ENCODE measurements at regions not wholly inside any gene's neighbourhood (a gene's known extent, or its start where the extent isn't known, plus 50 kb on each side); places are given as distances from the start of the nearest gene placed in this dataset.

- Mint-ChIP-seq H3K9me3 (peaks cover 5% of the 10 kb centered on the region), H3K27ac (no peak overlapping the region), H3K4me1 (ENCODE audit: unreplicated experiment) (no peaks in the 10 kb centered on the region), H3K36me3 (no peaks in the 10 kb centered on the region), H3K27me3 (no peaks in the 10 kb centered on the region), H3K4me3 (no peak overlapping the region)
- DNase-seq (ENCODE audit: extremely low spot score, unreplicated experiment) = no peak
- no peak for TF ChIP-seq CTCF (conservative IDR thresholded peaks at IDR 0.05)
These were observed 261.2 kb upstream of the NR5A2 start for GRCh38 chr1:199766218-199766792.

- Mint-ChIP-seq H3K9me3 (peaks cover 5% of the 10 kb centered on the region), H3K4me1 (ENCODE audit: unreplicated experiment) (no peaks in the 10 kb centered on the region), H3K4me3 (no peak overlapping the region), H3K27me3 (no peaks in the 10 kb centered on the region), H3K36me3 (no peaks in the 10 kb centered on the region), H3K27ac (no peak overlapping the region)
- DNase-seq (ENCODE audit: extremely low spot score, unreplicated experiment) = no peak
- no peak for TF ChIP-seq CTCF (conservative IDR thresholded peaks at IDR 0.05)
These were observed 259.8 kb upstream of the NR5A2 start for GRCh38 chr1:199767700-199768099.

- Mint-ChIP-seq H3K9me3 (no peaks in the 10 kb centered on the region), H3K36me3 (no peaks in the 10 kb centered on the region), H3K27ac (no peak overlapping the region), H3K4me1 (ENCODE audit: unreplicated experiment) (peaks cover 4% of the 10 kb centered on the region), H3K4me3 (no peak overlapping the region), H3K27me3 (no peaks in the 10 kb centered on the region)
- no peak for DNase-seq (ENCODE audit: extremely low spot score, unreplicated experiment)
- TF ChIP-seq CTCF (conservative IDR thresholded peaks at IDR 0.05) = no peak
These were observed 252.9 kb upstream of the NR5A2 start for GRCh38 chr1:199774433-199775089.

GRCh38 chr1:199776768-199777497 lies 250.6 kb upstream of the NR5A2 start:
- Mint-ChIP-seq H3K27ac (no peak overlapping the region), H3K4me3 (no peak overlapping the region), H3K36me3 (no peaks in the 10 kb centered on the region), H3K27me3 (no peaks in the 10 kb centered on the region), H3K4me1 (ENCODE audit: unreplicated experiment) (peaks cover 4% of the 10 kb centered on the region), H3K9me3 (no peaks in the 10 kb centered on the region)
- DNase-seq (ENCODE audit: extremely low spot score, unreplicated experiment) = no peak
- TF ChIP-seq CTCF (conservative IDR thresholded peaks at IDR 0.05) = no peak

GRCh38 chr1:199778324-199778955 lies 249.1 kb upstream of the NR5A2 start:
- Mint-ChIP-seq H3K9me3 (no peaks in the 10 kb centered on the region), H3K4me1 (ENCODE audit: unreplicated experiment) (peaks cover 7% of the 10 kb centered on the region), H3K4me3 (no peak overlapping the region), H3K27me3 (no peaks in the 10 kb centered on the region), H3K36me3 (no peaks in the 10 kb centered on the region), H3K27ac (no peak overlapping the region)
- no peak for DNase-seq (ENCODE audit: extremely low spot score, unreplicated experiment)
- no peak for TF ChIP-seq CTCF (conservative IDR thresholded peaks at IDR 0.05)

Measured in type B pancreatic cell (in vitro differentiated cells).